ENCODE measurements at regions not wholly inside any gene's neighbourhood (a gene's known extent, or its start where the extent isn't known, plus 50 kb on each side); places are given as distances from the start of the nearest gene placed in this dataset.

DNA sequence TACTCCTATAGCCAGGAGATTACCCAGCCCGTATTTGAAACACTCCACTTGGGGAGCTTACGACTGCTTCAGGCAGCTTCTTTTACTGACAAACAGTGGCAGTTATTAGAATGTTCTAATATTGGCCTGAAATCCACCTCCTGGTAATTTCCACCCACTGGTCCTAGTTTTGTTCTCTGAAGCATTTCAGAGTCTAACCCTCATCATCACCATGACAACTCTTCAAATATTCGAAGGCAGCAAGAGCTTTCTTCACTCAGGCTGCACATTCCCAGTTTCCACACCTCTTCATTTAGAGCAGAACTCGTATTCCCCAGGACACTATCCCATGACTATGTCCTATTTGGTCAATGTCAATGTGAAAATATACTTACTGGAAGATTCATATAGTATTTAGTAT is 325.6 kb downstream of the UBE3D start:
- no peak for TF ChIP-seq FOXM1 (IDR thresholded peaks at IDR 0.05; ENCODE audit: borderline replicate concordance, low read depth)
- TF ChIP-seq EP300 (IDR thresholded peaks at IDR 0.05; ENCODE audit: borderline replicate concordance) = no peak
- no peak for TF ChIP-seq TCF12 (IDR thresholded peaks at IDR 0.05; ENCODE audit: low read depth)
- TF ChIP-seq, protein P1, sequence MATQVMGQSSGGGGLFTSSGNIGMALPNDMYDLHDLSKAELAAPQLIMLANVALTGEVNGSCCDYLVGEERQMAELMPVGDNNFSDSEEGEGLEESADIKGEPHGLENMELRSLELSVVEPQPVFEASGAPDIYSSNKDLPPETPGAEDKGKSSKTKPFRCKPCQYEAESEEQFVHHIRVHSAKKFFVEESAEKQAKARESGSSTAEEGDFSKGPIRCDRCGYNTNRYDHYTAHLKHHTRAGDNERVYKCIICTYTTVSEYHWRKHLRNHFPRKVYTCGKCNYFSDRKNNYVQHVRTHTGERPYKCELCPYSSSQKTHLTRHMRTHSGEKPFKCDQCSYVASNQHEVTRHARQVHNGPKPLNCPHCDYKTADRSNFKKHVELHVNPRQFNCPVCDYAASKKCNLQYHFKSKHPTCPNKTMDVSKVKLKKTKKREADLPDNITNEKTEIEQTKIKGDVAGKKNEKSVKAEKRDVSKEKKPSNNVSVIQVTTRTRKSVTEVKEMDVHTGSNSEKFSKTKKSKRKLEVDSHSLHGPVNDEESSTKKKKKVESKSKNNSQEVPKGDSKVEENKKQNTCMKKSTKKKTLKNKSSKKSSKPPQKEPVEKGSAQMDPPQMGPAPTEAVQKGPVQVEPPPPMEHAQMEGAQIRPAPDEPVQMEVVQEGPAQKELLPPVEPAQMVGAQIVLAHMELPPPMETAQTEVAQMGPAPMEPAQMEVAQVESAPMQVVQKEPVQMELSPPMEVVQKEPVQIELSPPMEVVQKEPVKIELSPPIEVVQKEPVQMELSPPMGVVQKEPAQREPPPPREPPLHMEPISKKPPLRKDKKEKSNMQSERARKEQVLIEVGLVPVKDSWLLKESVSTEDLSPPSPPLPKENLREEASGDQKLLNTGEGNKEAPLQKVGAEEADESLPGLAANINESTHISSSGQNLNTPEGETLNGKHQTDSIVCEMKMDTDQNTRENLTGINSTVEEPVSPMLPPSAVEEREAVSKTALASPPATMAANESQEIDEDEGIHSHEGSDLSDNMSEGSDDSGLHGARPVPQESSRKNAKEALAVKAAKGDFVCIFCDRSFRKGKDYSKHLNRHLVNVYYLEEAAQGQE (IDR thresholded peaks at IDR 0.05; ENCODE audit: low read depth) = no peak
- TF ChIP-seq CREB1 (IDR thresholded peaks at IDR 0.05; ENCODE audit: low read depth) = no peak
